Retinal pigment epithelial cell (primary cell): ENCODE measurements at regions not wholly inside any gene's neighbourhood (a gene's known extent, or its start where the extent isn't known, plus 50 kb on each side); places are given as distances from the start of the nearest gene placed in this dataset.

Source experiments
- DNase-seq: peaks from one replicate; pipeline ENCODE4 v3.0.0-alpha.2; 2010; ENCODE audit warnings: low read depth
- H3K4me3 ChIP-seq: 2 replicates; pipeline ENCODE4 v1.5.1; 2011; ENCODE audit warnings: mild to moderate bottlenecking, low read length, control low read depth, moderate library complexity
- TF ChIP-seq, protein P1 (sequence below): conservative IDR thresholded peaks from 2 replicates; pipeline ENCODE4 v1.5.1; 2011; ENCODE audit warnings: low read depth, low read length, control low read depth, inconsistent platforms

DNA sequence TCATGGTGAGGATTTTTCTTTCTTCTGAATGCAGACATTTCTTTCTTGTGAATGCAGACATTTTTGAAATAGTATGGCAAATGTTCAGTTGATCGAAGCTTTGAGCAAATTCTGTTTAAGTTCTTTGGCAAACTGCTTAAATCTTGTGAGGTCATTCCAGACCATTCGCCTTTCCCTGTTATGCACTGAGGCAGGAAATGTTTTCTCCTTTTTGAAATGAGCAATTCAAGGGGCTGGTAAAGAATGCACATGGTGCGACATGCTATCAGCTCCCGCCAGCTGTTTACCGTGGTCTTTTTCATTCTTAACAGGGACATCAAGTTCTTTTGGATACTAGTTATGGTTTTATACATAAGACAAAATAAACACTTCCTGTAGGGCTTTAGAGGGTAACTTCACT lies 112.0 kb upstream of the CCN2 start:
- no peak overlapping the region for H3K4me3 ChIP-seq
- TF ChIP-seq, protein P1, sequence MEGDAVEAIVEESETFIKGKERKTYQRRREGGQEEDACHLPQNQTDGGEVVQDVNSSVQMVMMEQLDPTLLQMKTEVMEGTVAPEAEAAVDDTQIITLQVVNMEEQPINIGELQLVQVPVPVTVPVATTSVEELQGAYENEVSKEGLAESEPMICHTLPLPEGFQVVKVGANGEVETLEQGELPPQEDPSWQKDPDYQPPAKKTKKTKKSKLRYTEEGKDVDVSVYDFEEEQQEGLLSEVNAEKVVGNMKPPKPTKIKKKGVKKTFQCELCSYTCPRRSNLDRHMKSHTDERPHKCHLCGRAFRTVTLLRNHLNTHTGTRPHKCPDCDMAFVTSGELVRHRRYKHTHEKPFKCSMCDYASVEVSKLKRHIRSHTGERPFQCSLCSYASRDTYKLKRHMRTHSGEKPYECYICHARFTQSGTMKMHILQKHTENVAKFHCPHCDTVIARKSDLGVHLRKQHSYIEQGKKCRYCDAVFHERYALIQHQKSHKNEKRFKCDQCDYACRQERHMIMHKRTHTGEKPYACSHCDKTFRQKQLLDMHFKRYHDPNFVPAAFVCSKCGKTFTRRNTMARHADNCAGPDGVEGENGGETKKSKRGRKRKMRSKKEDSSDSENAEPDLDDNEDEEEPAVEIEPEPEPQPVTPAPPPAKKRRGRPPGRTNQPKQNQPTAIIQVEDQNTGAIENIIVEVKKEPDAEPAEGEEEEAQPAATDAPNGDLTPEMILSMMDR = no peak
- peak; percentile 52 for DNase-seq

DNA sequence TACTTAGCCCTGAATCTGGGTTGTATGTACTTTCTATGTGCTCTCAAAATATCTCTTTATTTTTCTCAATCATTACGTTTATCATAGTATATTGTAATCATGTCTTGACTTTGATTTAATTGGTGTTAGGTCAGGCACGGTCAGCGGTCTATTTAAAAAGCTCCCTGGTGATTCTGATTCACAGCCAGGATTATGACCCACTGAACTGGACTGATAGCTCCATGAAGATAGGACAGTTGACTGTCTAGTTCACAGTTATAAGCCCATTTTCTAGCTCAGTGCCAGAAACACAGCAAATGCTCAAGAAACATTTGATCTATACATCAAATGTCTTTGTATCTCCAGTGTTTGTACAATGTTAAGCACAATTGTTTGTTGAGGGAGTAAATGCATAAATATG lies 111.5 kb upstream of the CCN2 start:
- H3K4me3 ChIP-seq = no peak overlapping the region
- DNase-seq = no peak
- TF ChIP-seq, protein P1 = no peak

DNA sequence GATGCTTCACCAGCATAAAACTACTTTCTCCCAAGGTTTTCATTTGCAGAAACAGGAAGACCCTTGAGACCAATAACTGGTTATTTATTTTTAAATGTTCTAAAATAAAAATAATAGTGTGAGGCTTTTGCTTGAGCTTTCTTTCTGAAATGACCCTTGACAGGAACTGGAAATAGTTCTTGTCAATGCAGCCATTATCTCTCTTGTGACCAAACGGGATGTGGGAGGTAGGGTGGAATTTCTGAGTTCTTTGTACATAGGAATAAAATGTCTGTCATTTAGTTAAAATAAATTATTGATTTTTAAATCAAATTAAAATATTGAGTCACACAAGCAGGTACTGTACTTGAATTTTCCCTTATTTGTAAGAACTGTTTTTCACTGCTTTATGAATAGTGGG lies 110.2 kb upstream of the CCN2 start:
- H3K4me3 ChIP-seq = no peak overlapping the region
- TF ChIP-seq, protein P1 = no peak
- no peak for DNase-seq

DNA sequence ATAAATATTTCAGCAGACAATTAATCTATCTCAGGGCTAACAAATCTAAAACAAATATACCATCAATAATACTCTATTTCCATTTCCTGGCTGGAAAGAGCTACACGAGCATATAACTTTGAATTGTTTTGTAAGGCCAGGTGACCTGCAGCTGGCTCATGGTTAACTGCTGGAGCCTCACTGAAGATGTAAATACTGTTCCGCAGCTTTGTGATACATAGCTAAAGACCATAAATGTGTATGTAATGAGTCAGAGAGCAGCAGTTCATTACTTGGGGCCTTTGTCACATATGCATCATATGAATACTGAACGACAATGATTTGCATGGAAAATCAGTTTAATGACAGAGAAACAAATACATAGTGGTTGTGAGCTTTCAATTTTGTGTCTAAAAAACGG lies 109.4 kb upstream of the CCN2 start:
- H3K4me3 ChIP-seq = no peak overlapping the region
- DNase-seq = peak; percentile 48
- TF ChIP-seq, protein P1 = no peak

DNA sequence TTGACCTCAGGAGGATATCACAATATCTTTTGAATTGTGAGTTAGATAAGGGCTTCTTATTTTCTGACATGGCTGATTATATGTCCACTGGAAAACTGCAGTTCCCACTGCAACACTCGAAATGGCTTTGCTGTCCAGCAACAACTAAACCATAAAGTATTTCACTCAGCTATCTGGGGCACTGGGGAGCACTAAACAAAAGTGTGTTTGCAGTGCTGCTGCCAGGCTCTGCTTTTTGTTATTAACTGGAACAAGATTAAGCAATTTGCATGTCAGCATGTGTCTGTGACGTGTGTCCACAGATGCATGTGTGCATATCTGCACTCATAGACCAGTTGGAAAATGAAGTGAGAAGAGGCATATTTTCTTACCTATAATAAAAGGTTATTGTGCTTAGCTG lies 107.8 kb upstream of the CCN2 start:
- no peak overlapping the region for H3K4me3 ChIP-seq
- no peak for DNase-seq
- TF ChIP-seq, protein P1 = no peak

DNA sequence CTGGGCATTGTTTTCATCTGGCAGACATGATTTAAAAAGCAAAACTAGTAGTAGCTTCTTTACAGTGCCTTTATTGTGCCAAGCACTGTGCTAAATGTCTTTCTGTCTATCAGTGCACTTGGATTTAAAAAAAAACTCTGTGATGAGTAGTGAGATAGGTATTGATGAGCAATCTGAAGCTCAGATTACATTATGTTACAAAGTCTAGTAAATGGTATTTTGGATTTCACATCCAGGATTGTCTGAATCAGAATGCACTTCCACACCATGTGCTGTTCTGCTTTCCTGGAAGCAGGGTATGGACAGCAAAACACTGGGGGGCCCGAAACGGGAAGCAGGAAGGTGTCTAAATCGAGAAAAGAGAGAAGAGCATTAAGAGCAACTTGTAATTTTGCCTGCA lies 103.4 kb upstream of the CCN2 start:
- TF ChIP-seq, protein P1 = no peak
- H3K4me3 ChIP-seq = no peak overlapping the region
- no peak for DNase-seq

DNA sequence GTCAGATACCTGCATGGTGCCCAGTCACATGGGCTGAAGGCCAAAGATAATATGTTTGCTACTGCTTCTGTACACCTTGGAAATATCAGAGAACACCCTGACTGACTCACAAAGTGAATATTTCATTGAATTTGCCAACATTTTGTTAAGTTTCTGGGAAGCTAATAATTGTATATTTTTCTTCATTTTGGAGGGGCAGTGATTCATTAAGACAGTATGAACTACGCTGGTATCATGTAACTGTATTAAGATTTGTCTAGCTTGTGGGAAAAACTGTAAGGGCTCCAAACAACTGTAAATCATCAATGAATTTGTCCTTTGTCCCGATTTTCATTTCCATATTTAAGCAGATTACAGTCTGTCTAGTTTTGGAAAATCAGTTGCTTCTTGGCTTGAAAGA lies 102.3 kb upstream of the CCN2 start:
- TF ChIP-seq, protein P1 = no peak
- no peak for DNase-seq
- H3K4me3 ChIP-seq = no peak overlapping the region
